GM18507 (cell line): ENCODE measurements at regions not wholly inside any gene's neighbourhood (a gene's known extent, or its start where the extent isn't known, plus 50 kb on each side); places are given as distances from the start of the nearest gene placed in this dataset.

ENCODE experiments used
- DNase-seq: peaks from one replicate; pipeline ENCODE4 v3.0.0; 2011; ENCODE audit warnings: low read depth; ENCODE audit not compliant: insufficient read length; ENCODE audit errors: extremely low spot score
- FAIRE-seq: peaks from 2 replicates; lab custom pipeline; 2011; peaks lifted over from hg19 to GRCh38; lab: Jason Lieb, UNC

GRCh38 chr10:124268976-124269375 is 149.7 kb downstream of the OAT start:
- DNase-seq (no peak), FAIRE-seq (no peak)

- no peak for FAIRE-seq
- no peak for DNase-seq
These were observed 150.7 kb downstream of the OAT start for GRCh38 chr10:124267911-124268549.

- no peak for FAIRE-seq
- DNase-seq, result no peak
These were observed 151.4 kb downstream of the OAT start for GRCh38 chr10:124267231-124267885.

GRCh38 chr10:124266468-124267230 is 152.1 kb downstream of the OAT start:
- no peak for FAIRE-seq
- DNase-seq, result no peak

- FAIRE-seq (no peak), DNase-seq (no peak)
These were observed 152.8 kb downstream of the OAT start for GRCh38 chr10:124265776-124266467.

GRCh38 chr10:124265391-124265745 is 153.4 kb downstream of the OAT start:
- FAIRE-seq (no peak), DNase-seq (no peak)

GRCh38 chr10:124264711-124265390 is 153.9 kb downstream of the OAT start:
- FAIRE-seq (no peak), DNase-seq (no peak)

- FAIRE-seq, result no peak
- DNase-seq, result no peak
These were observed 154.5 kb downstream of the OAT start for GRCh38 chr10:124264271-124264670.

GRCh38 chr10:124263726-124264125 is 155.0 kb downstream of the OAT start:
- FAIRE-seq, result no peak
- DNase-seq, result no peak

GRCh38 chr10:124262971-124263370 is 155.8 kb downstream of the OAT start:
- FAIRE-seq, result no peak
- DNase-seq, result no peak

- no peak for FAIRE-seq
- no peak for DNase-seq
These were observed 156.4 kb downstream of the OAT start for GRCh38 chr10:124262234-124262865.

- DNase-seq, result no peak
- no peak for FAIRE-seq
These were observed 159.4 kb downstream of the OAT start for GRCh38 chr10:124259139-124259825.

- DNase-seq (no peak), FAIRE-seq (no peak)
These were observed 160.9 kb downstream of the OAT start for GRCh38 chr10:124257781-124258180.

- FAIRE-seq, result no peak
These were observed 162.6 kb downstream of the OAT start for GRCh38 chr10:124256151-124256550.

GRCh38 chr10:124255556-124255955 is 162.2 kb upstream of the CHST15 start:
- FAIRE-seq (no peak), DNase-seq (no peak)

More at GRCh38 chr10:124256151-124256550, 162.6 kb downstream of the OAT start:
- no peak for DNase-seq

GRCh38 chr10:124254490-124254889 is 161.1 kb upstream of the CHST15 start:
- FAIRE-seq, result no peak
- DNase-seq, result no peak

- no peak for DNase-seq
- no peak for FAIRE-seq
These were observed 159.6 kb upstream of the CHST15 start for GRCh38 chr10:124253006-124253405.

GRCh38 chr10:124252097-124252715 is 158.8 kb upstream of the CHST15 start:
- FAIRE-seq (no peak), DNase-seq (no peak)
